ENCODE measurements at regions not wholly inside any gene's neighbourhood (a gene's known extent, or its start where the extent isn't known, plus 50 kb on each side); places are given as distances from the start of the nearest gene placed in this dataset.

DNA sequence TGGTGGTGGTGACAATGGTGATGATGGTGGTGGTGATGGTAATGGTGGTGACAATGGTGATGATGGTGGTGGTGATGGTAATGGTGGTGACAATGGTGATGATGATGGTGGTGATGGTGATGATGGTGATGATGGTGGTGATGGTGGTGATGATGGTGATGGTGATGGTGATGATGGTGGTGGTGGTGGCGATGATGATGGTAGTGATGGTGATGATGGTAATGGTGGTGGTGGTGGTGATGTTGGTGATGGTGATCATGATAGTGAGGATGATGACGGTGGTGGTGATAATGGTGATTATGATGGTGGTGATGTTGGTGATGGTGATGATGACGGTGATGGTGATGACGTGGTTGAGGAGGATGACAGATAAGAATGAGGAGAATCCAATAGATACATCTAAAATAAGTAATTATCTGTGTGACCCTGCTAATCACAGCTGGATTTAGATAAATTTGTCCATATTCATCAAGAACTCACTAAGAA lies 170.7 kb upstream of the SFSWAP start:
- TF ChIP-seq SIN3A (IDR thresholded peaks at IDR 0.05; ENCODE audit: borderline replicate concordance, insufficient read depth, low read length), result no peak
- no peak for TF ChIP-seq POLR2AphosphoS5 (IDR thresholded peaks at IDR 0.05; ENCODE audit: low read depth, low read length)
- TF ChIP-seq, protein P1, sequence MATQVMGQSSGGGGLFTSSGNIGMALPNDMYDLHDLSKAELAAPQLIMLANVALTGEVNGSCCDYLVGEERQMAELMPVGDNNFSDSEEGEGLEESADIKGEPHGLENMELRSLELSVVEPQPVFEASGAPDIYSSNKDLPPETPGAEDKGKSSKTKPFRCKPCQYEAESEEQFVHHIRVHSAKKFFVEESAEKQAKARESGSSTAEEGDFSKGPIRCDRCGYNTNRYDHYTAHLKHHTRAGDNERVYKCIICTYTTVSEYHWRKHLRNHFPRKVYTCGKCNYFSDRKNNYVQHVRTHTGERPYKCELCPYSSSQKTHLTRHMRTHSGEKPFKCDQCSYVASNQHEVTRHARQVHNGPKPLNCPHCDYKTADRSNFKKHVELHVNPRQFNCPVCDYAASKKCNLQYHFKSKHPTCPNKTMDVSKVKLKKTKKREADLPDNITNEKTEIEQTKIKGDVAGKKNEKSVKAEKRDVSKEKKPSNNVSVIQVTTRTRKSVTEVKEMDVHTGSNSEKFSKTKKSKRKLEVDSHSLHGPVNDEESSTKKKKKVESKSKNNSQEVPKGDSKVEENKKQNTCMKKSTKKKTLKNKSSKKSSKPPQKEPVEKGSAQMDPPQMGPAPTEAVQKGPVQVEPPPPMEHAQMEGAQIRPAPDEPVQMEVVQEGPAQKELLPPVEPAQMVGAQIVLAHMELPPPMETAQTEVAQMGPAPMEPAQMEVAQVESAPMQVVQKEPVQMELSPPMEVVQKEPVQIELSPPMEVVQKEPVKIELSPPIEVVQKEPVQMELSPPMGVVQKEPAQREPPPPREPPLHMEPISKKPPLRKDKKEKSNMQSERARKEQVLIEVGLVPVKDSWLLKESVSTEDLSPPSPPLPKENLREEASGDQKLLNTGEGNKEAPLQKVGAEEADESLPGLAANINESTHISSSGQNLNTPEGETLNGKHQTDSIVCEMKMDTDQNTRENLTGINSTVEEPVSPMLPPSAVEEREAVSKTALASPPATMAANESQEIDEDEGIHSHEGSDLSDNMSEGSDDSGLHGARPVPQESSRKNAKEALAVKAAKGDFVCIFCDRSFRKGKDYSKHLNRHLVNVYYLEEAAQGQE (IDR thresholded peaks at IDR 0.05; ENCODE audit: insufficient read depth in 1 of 2, low read depth in 2 of 2, low read length in 2 of 2), result no peak
- no peak for TF ChIP-seq FOXP2 (optimal IDR thresholded peaks at IDR 0.05; ENCODE audit: borderline replicate concordance, extremely low read depth, extremely low read length, insufficient read depth)
- no peak for TF ChIP-seq TAF1 (IDR thresholded peaks at IDR 0.05; ENCODE audit: borderline replicate concordance, insufficient read depth, low read length)

DNA sequence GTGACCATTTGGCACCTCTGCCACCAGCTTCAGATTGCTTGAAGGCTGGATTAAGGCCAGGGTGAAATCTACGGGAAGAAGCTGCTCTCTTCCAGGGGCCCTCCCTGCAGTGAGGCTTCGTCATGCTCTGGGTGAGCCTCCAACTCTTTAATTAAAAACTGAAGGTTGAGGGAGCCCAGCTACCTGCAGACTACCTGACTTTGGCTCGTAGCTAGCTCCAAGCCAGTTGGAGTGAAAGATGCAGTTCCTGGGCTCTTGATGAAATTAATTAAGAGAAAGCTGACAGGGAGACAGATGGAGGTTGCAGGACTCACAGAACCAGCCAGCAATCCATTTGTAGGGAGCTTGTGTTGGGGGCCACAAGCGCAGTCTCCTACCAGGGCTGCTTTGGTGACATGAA lies 168.5 kb upstream of the SFSWAP start:
- TF ChIP-seq SIN3A (IDR thresholded peaks at IDR 0.05; ENCODE audit: borderline replicate concordance, insufficient read depth, low read length), result no peak
- TF ChIP-seq POLR2AphosphoS5 (IDR thresholded peaks at IDR 0.05; ENCODE audit: low read depth, low read length), result no peak
- TF ChIP-seq, protein P1 (IDR thresholded peaks at IDR 0.05; ENCODE audit: insufficient read depth in 1 of 2, low read depth in 2 of 2, low read length in 2 of 2), result no peak
- no peak for TF ChIP-seq TAF1 (IDR thresholded peaks at IDR 0.05; ENCODE audit: borderline replicate concordance, insufficient read depth, low read length)
- no peak for TF ChIP-seq FOXP2 (optimal IDR thresholded peaks at IDR 0.05; ENCODE audit: borderline replicate concordance, extremely low read depth, extremely low read length, insufficient read depth)

DNA sequence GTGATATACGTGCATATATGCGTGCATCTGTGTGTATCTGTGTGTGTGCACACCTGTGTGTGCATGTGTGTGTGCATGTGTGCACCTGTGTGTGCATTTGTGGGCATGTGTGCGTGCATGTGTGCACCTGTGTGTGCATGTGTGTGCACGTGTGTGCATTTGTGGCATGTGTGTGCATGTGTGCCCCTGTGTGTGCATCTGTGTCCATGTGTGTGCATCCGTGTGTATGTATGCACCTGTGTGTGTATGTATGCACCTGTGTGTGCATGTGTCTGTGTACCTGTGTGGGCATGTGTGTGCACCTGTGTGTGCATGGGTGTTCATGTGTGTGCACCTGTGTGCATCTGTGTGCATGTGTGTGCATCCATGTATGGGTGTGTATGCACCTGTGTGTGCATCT lies 167.8 kb upstream of the SFSWAP start:
- TF ChIP-seq, protein P1 (IDR thresholded peaks at IDR 0.05; ENCODE audit: insufficient read depth in 1 of 2, low read depth in 2 of 2, low read length in 2 of 2), result no peak
- no peak for TF ChIP-seq POLR2AphosphoS5 (IDR thresholded peaks at IDR 0.05; ENCODE audit: low read depth, low read length)
- TF ChIP-seq TAF1 (IDR thresholded peaks at IDR 0.05; ENCODE audit: borderline replicate concordance, insufficient read depth, low read length), result no peak
- TF ChIP-seq FOXP2 (optimal IDR thresholded peaks at IDR 0.05; ENCODE audit: borderline replicate concordance, extremely low read depth, extremely low read length, insufficient read depth), result no peak
- no peak for TF ChIP-seq SIN3A (IDR thresholded peaks at IDR 0.05; ENCODE audit: borderline replicate concordance, insufficient read depth, low read length)

DNA sequence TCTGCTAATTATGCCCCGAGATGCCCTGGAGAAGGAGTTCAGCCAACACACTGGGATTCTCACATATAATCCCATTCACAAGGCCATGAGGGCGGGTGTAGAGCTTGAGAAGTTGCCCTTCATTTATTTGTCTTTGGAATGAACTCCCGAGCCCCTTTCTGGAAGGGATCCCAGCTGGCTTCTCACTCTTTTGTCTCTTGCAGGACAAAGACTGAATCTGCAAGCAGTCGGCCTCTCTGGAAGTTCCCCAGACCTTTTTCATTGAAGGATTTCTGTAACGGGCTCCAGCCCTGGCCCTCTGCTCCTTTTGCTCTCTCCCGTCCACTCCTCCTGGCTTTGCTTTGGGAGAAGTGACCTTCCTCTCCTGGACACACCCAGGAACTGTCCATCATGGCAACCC lies 163.3 kb upstream of the SFSWAP start:
- TF ChIP-seq TAF1 (IDR thresholded peaks at IDR 0.05; ENCODE audit: borderline replicate concordance, insufficient read depth, low read length), result no peak
- TF ChIP-seq FOXP2 (optimal IDR thresholded peaks at IDR 0.05; ENCODE audit: borderline replicate concordance, extremely low read depth, extremely low read length, insufficient read depth), result no peak
- no peak for TF ChIP-seq POLR2AphosphoS5 (IDR thresholded peaks at IDR 0.05; ENCODE audit: low read depth, low read length)
- no peak for TF ChIP-seq SIN3A (IDR thresholded peaks at IDR 0.05; ENCODE audit: borderline replicate concordance, insufficient read depth, low read length)
- TF ChIP-seq, protein P1 (IDR thresholded peaks at IDR 0.05; ENCODE audit: insufficient read depth in 1 of 2, low read depth in 2 of 2, low read length in 2 of 2), result no peak

DNA sequence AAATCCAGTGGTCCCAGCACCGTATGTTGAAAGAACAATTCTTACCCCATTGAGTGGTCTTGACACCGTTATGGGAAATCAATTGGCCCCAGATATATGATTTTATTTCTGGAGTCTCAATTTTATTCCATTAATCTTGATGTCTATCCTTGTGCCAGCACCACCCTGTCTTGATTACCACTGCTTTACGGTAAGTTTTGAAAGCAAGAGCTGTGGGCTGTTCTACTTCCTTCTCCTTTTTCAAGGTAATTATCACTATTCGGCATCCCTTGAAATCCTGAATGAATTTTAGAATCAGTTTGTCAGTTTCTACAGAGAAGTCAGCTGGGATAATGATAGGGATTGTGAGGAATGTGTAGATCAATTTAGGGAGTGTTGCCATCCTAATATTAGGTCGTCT lies 160.8 kb upstream of the SFSWAP start:
- TF ChIP-seq, protein P1 (IDR thresholded peaks at IDR 0.05; ENCODE audit: insufficient read depth in 1 of 2, low read depth in 2 of 2, low read length in 2 of 2), result no peak
- no peak for TF ChIP-seq FOXP2 (optimal IDR thresholded peaks at IDR 0.05; ENCODE audit: borderline replicate concordance, extremely low read depth, extremely low read length, insufficient read depth)
- no peak for TF ChIP-seq POLR2AphosphoS5 (IDR thresholded peaks at IDR 0.05; ENCODE audit: low read depth, low read length)
- TF ChIP-seq SIN3A (IDR thresholded peaks at IDR 0.05; ENCODE audit: borderline replicate concordance, insufficient read depth, low read length), result no peak
- TF ChIP-seq TAF1 (IDR thresholded peaks at IDR 0.05; ENCODE audit: borderline replicate concordance, insufficient read depth, low read length), result no peak

Data from PFSK-1 (cell line).